GM12874 (cell line): ENCODE measurements at regions not wholly inside any gene's neighbourhood (a gene's known extent, or its start where the extent isn't known, plus 50 kb on each side); places are given as distances from the start of the nearest gene placed in this dataset.

ENCODE experiments used
- CTCF ChIP-seq: IDR thresholded peaks from 2 replicates; pipeline ENCODE4 v1.5.1; 2011; ENCODE audit warnings: low read depth, mild to moderate bottlenecking, control low read depth, low read length, moderate library complexity; ENCODE audit not compliant: insufficient read depth

DNA sequence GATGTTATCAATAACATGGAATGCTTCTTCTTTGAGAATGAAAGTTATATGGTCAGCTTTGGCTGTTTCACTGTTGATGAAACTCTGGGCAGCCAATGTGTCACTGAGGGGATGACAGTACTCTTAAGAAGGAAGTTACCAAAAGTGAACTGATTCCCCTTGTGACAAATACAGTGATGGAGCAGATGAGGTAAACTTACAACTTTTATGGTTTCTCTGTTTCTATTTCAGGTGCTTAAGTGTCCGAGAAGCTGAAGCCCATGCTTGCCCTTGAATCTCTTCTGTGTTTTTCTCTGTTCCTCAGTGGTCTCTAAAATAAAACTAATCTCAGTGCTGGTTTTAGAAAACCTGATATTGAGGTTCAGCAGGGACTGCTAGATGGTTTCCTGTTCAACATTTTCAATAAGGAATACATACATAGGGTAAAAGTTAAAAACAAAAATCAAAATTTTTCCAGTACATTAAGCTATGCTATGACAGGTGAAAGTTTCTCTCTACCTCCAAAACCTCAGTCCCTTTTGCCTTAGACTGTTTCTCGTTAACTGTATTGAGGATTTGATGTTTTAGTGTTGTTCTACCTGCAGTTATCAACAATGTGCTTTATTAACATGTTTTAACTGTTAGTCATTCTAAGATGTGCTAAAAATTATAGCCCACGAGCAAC lies 454.4 kb upstream of the ADGRL4 start:
- no peak for TF ChIP-seq CTCF

- no peak for TF ChIP-seq CTCF
Observed at GRCh38 chr1:79457562-79458224, 451.2 kb upstream of the ADGRL4 start.

GRCh38 chr1:79448426-79448825 lies 441.9 kb upstream of the ADGRL4 start:
- TF ChIP-seq CTCF = no peak

DNA sequence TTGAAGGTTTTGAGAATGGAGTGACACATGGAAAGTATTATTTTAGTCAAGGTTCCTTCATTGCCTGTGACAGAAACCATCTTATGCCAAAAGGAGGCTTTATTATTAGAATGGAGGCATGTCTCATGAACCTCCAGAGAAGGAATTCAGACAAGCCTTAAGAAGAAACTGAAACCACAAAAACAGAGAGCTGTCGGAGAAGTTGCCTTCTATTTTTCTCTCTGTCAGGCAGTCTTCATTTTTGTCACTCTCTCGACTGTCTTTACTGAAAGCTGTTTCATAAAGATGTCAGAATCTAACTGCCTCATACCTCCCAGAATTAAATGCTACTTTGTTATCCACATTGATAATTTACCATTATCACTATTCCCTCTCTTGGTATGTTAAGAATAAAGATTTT lies 434.7 kb upstream of the ADGRL4 start:
- no peak for TF ChIP-seq CTCF

- no peak for TF ChIP-seq CTCF
Observed at GRCh38 chr1:79437540-79437939, 431.0 kb upstream of the ADGRL4 start.

DNA sequence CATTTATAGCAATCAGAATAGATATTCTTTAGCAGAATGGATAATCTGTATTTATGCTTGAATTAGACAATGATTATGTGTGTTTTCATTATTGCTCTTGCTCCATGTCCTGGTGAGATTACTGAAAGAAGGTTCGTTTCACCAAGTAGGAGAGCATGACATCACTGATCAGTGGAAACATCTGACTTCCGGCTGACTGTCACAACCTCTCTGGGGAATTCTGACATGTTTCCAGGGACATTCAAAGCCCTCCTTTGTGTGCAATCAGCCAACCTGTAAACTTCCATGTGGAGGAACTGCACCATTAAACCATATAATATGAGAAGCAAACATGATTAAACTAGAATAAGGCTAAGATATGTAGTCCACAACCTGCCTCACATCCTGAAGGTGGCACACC lies 424.8 kb upstream of the ADGRL4 start:
- TF ChIP-seq CTCF = no peak

- no peak for TF ChIP-seq CTCF
Observed at GRCh38 chr1:79430437-79430836, 423.9 kb upstream of the ADGRL4 start.
